ENCODE measurements at regions not wholly inside any gene's neighbourhood (a gene's known extent, or its start where the extent isn't known, plus 50 kb on each side); places are given as distances from the start of the nearest gene placed in this dataset.
"Not testable (repeated sequence)": the region's sequence is repeated elsewhere in the genome, so short reads cannot be mapped to it uniquely, and the experiment has no call there.

DNA sequence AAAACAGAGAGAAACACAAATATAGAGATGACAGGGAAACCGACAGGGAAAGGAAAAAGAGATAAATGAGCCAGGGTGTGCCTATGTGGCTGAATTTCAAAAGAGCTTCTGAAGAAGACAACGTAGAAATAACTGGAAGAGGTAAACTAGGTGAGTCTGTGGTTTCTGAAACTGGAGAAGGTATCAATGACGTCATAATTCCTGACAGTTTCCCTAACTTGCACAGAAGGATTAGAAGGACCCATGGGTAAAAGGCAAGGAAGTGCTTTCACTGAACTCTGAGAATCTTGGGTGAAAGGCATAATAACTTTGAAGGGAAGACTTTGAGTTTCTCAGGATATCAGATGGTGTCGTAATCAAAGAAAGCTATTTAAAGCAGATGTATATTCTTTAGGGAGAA is 790.8 kb upstream of the NUDT12 start:
- no peak for DNase-seq

DNA sequence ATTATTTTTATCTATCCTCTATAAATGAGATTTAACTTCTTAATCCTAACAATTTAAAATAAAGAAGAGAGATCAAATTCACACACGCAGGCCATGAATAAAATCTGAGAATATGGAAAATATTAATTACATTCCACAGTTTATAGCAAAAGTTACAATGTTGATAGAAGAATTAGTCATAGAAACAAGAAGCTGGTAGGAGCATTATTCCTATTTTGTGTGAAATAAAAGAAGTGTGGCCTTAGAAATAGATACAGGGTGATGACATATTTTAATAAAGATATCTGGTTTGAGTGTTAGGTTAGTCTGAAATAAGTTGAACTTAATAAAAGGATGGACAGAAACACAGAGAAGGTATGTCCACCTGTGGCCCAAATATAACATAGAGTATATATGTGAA is 790.4 kb upstream of the NUDT12 start:
- no peak for DNase-seq

DNA sequence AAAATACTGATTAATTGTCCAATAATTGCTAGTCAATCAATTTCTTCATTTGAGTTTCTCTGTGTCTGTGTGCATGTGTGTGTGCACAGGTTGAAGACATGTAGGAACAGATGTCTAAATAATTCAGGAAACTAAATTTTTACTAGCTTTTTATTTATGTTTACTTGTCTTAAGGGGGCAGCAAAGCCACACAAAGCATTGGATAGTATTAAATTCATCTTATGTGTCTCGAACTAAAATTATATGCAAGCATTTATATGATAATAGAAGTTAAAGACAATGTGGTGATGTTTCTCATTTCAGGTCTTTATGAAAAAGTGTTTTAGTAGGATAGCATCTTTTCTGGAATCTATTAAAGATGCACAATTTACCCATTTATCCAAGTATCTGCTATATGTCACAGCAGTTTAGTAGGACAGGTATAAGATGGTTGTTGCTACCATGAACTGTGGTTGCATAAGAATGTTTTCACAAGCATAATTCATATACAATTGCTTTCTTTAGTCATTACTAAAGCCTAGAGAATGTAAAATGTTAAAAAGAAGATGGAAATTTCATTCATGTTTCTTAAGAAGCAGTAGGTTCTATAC is 784.6 kb upstream of the NUDT12 start:
- no peak for DNase-seq

DNA sequence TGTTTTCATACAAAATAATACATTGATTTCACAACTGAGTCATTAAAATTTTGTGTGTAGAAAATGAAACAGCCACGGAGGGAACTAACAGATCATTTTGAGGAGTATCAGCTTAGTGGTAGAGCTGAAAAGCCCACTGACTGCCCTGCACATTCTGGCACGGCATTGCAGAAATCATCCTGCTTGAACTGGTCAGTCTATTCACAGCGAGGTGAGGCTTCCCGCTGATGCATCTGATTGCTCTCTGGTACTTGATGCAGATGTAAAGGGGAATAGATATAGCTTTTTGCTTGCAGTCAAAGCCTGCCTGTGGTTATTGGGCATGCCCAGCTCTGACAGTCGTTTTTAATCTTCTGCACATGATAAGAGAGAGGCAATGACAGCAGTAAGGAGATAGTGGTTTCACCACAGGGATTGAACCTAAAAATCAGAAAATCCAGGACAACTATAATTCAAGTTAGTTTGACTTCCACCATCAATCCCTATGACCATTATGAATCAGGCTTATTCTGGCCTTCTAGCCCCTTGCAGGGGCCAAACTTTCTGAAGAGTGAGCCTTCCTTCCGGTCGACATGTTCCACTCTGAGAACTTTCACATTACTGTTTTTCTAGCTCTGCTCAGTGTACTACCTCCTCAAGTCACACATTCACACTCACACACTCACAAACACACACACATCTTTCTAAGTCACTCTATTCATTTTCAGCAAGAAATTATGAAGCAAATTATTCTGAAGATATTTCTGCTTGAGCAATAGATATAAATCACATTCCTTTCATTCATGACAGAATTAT is 782.8 kb upstream of the NUDT12 start:
- no peak for DNase-seq

DNA sequence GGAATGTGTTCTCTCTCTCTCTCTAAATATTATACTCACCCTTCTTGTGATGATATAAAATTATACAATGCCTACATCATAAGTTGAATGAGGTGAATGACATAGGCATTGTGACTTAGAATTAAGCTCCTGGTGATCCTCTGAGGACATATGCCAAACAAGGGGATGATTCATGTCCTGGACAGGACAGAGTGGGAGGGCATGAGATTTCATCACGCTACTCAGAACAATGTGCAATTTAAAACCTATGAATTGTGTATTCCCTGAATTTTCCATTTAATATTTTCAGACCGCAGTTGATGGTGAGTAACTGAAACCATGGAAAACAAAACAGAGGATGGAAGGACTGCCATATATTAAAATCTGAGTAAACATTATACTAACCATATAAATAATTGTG is 782.2 kb upstream of the NUDT12 start:
- DNase-seq: peak in 1 of 3 donors; percentile 9

DNA sequence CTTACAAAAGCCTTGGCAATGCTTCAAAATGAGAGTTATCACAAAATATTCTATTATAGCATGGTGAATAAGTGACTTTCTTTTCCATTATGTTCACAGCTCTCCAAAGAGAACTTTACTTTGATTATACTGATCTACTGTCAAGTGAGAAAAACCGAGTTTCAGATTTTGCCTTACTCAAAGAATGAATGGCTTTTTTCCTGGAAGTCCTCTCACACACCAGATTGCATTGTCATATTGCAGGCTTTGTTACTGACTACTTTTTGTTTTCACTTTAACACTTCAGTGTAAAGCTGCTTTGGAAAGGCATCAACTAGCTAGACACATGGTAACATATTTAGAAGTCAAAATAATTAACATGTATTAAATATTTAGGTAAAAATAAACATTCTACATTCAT is 765.2 kb upstream of the NUDT12 start:
- DNase-seq: no peak

DNA sequence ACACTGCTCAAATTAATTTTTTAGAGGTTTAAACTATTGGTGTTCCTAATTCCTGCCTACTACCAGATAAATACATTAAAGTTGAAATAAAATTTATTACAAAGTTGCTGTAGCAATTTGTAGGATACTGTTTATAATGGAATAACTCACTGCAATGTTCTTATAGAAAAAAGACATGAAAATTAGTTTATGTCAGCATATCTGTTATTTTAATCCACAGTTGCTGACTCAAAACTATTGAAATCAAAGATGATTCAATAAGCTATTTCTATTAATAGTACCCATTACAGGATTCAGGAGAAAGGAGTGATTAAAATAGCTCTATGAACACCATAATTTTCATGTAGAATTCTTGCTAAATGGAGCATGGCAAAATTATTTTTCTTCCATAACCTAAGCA is 764.4 kb upstream of the NUDT12 start:
- no peak for DNase-seq

DNA sequence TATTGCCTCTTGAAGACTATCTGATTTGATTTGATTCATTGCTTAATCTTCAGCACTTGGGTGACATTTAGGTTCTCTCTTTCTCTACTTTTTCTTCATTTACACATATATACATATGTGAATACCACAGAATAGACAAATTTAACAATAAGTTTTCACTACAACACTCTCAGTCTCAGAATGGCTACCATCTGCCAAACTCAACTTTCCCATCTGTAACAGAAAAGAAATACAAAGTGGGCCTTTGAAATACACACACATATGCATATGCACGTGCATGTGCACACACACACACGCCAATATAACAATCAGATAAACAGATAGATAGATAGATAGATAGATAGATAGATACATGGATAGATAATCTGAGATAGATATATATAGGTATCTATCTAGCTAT is 762.8 kb upstream of the NUDT12 start:
- no peak for DNase-seq

DNA sequence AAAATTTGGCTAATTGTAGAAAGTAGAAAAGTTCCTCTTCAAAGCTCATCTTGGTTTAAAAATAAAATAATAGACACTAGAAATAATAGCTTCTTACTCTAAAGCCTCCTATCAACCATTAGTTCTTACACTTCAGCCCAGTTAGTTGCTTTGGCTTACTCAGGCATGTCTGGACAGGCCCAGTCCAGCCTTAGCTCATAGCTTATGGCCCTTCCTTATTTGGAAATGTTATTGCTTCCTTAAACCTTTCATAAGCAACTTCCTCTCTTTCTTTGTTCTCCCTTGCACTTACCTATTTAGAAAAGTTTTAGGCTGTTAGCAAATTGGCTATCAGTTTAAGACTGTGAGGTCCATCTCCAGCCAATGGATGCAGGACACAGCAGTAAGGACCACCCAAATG is 754.1 kb upstream of the NUDT12 start:
- DNase-seq: not testable (repeated sequence)

DNA sequence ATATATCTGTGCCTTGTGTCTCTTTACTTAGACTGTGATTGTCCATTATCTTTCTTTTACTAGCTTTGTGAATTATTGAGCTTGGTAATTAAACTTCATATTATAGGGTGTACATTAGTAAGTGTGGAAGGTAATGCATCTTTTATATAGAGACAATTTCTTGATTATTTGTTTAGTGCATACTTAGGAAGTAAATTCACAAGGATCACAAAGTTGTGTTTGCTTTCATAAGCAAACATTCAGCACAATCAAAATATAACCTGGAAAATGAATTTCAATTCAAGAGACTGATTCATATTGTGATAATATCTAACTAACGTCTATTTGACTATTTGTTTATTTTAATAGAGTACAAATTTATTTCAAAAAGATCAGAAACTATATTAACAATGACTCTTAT is 749.9 kb upstream of the NUDT12 start:
- no peak for DNase-seq

DNA sequence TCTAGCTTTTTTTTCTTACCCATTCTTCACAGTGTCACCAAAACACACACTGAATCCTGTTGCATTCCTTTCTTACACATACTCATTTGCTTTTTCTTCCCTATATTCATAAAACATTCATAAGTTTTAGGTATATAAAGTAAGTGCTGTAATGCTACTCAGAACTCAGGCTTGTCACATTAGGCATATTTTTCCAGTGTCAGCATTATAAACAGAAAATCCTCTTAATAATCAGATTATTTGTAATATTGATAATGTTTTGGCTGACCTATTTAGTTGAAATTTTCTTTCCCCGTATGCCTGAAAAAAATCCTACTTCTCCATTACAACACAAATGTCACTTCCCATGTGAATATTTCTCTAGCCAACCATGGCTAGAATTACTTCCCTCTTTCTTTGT is 743.0 kb upstream of the NUDT12 start:
- no peak for DNase-seq

DNA sequence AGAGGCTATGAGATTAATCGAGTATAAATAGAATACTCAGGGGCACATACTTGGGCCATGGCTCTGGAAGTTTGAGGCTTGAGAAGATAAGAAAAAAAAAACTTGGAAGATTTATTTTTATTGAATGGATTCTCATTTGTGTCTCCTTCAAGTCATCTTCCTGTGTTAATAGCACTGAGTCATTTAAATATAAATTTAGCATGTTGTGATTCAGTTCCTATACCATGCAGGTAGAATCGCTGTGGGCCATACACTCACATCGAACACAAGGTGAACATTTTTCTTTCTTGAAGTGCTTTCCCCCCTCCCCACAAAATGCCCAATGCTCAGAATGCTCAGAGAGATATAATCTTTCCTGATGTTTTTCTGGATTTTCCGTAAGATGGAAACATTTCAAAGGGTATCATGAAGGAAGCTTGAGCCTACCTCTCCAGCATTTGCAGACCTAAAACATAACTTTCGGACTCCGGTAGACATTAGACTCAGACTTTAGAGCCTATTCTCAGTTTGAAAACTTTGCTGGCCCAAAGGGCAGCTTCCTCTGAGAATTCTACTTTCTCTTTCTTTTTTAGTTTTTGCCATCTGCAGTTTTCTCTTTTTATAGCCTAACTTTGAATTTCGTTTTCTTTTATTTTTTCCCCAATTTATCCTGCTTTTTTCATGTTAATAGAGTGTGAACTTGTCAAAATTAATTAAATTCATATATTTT is 737.6 kb upstream of the NUDT12 start:
- DNase-seq: no peak

DNA sequence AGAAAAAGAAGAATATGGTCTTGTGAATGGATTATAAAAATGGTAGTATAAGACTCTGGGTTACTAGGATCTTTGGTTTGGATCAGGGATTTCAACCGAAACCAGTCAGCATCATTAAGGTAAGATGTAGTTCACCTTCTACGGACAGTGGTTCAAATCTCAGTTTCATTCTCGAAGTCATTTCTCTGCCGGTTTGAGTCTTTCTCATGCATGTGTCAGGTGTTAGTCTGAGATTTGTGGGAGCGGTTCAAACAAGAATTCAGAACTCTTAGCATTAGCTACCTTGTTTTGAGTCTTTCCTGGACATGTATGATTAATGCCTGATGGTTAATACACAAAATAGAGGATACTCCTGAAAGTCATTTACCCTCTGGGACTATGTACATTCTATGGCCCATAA is 735.9 kb upstream of the NUDT12 start:
- DNase-seq: no peak

DNA sequence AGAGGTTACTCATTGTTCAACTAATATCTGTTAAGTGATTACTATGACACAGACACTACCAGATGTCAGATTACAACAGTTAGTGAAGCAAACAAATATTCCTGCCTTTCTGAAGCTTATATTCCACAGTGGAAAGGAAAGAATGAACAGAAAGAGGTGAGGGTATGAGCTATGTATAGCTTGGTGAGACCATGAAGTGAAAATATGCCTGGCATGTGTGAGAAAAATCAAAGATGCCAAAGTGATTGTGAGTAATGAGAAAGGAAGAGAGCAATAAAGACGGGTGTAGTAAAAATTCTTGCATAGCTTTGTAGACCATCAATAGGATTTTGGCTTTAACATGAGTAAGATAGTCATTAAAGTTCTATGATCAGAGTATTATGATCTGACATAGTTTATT is 734.5 kb upstream of the NUDT12 start:
- DNase-seq: no peak

DNA sequence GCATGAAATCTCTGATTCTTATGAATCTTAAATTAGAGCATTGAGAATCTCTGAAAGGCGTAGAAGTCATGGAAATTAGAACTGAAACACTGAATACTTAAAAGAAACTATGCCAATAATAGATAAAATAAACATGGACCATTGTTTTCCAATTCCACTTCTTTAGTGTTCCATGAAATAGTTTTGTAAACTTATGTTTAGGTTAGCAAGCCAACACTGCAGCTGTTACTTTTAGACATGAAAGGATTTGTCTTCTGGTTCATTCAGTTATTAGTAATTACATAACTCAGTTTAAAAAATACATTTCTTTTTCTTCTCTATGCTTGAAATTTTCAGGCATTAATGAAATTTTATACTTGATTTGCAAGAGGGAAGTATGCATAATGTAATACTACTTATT is 733.4 kb upstream of the NUDT12 start:
- DNase-seq: no peak

DNA sequence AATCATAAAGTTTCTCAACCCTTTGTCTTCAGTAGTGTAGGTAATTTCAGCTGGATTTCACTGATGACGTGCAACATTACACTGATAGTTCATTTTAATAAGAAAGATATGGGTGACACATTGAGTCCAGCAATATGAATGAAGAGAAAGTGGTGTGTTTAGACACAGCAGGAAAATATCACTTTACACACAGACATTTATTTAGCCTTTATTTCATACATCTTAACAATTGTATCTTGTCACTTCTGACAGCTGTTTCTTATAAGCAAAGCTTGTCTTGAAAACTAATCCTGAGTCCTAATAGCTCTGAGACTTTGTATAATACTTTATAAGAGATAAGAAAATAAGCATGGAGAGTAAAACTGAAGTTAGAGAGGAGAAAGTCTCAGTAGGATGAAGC is 720.5 kb upstream of the NUDT12 start:
- DNase-seq: no peak

DNA sequence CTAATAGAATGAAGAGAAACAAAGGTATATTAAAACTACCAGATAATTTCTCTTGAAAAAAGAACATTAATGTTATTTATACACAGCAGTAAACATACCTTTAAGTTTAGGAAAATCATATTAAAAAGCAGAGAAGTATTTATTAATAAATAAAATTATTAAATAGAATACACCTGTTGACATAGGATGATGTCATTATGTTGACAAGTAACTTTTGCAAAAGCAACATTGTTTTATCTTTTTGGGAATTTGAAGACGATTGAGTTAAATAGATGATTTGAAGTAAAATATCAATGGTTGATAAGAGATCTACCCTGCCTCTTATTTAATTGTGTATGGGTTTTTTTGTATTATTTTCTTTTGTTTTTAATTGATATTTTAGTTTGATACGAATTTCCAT is 711.1 kb upstream of the NUDT12 start:
- DNase-seq: no peak

DNA sequence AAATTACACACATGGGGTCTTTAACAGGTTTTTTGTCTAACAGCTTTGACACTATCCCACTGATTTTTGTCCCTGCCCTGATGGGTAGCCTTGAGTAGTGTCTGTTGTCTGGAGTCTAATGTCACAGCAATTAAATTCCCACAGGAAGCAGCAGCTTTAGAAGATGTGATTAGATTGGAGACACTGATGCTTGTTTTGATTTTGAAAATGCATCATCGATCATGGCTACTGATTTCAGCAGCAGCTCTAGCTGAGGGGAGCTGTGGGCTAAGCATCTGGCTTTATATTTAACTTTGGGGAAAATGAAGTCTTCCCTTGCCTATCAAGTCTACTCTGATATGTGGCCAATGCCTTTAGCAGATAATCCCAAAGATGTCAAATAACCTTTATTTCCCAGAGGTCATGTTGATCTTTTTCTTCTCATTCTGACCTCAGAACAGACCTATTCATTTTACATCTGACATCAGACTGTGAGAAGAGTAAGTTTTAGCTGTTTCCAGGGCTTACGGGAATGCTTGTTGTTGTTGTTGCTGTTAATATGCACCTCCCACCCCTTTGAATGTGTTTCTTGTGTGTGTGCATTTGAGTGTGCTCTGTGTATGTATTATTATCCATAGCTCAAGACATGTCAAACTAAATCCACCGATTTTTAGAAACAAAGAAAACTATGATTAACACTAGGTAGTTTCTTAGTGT is 704.9 kb upstream of the NUDT12 start:
- no peak for DNase-seq

DNA sequence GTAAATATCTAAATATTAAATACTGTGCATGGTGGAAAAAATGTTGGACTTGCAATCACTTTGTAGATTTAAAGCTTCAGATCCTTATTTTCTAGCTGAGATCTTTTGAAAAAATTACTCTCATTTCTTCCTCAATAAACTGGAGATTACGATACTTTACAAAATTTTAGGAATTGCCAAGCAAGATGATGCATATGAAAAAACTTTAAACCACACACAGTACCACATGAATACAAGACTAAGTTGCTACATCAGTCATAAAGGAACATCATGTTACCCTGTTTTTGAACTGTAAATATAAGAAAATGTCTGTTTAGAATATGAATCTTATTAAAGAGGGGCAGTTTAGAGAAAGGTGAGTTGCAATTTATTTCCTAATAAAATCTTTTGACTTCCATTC is 703.6 kb upstream of the NUDT12 start:
- no peak for DNase-seq

DNA sequence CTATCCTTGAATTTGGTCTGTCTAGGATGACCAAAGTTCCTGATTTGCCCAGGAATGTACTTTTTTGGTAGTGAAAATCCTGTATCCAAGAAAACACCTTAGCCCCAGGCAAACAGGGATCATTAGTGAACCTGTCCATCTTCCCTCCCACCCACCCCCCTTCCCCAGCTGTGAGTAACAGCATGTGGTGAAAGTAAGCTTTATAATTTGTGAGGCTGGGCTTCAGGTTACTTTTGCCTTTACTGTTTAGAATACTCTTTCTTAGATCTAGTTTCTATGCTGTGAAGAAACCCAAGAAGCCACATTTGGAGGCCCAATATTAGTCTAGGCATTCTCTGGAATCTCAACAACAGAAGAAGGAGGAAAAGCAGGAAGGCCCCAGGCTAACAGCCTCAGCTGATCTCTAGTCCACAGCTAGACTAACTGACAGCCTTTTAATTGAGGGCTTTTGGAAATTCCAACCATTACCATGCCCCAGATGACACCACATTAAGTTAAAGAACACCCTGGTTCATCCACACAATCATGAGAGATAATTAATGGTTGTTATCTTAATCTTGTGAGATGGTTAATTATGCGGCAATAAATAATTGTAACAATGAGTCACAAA is 703.0 kb upstream of the NUDT12 start:
- no peak for DNase-seq

DNA sequence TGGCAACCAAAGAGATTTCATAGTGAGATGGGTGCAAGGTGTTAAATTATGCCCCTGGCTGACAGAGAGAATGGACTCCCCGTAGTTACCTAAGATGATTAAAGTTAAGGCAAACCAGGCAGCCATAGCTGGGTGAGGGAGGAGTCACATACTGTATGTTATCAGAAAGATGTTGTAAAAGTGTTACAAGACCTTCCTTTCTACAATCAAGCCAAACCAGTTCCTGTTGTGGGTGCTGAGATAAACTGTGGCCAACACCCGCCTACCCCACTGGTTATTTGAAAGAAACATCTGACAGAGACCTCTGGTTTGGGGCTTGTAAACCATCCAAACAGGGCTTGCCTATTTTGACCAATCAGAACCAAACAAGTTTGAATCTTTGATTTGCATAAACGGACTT is 684.7 kb upstream of the NUDT12 start:
- DNase-seq: no peak

DNA sequence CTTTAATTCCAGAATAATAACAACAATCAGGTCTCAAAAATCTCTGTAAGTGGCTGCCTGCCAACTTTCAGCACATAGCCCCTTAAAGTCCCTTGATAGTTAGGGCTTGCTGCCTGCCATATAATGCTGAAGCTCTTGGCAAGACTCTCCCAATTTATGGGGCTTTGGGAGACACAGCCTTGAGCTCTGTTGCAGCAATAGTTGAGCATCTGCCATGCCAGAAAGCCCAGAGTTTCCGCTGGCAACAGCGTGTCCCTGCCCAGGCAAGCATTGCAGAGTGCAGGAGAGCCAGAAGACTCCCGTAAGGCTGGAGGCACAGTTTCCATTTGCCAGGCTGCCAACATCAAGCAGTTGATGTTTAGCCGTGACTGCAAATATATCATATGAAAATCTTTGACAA is 678.5 kb upstream of the NUDT12 start:
- DNase-seq: no peak

DNA sequence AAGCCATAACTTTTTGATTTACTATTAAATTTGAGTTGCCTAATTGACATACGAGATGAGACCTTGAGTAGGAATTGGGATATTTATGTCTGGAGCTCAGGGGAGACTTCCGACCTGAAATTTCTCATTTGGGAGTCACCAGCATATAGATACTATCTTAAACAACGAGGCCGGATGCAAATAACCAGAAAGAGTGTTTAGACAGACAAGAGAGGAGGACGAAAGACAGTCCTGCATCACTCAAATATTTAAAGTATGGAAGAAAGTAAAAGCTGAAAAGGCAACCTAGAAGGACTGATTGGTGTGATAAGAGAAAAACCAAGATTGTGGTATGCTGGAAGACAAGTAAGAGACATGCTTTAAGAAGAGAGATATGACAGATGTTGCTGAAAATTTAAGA is 675.0 kb upstream of the NUDT12 start:
- no peak for DNase-seq
